Ovary (tissue), 3 donors: ENCODE measurements at regions not wholly inside any gene's neighbourhood (a gene's known extent, or its start where the extent isn't known, plus 50 kb on each side); places are given as distances from the start of the nearest gene placed in this dataset.

Experiments
- POLR2A ChIP-seq: fragments of 450-650 bp; IDR thresholded peaks from one replicate; pipeline ENCODE4 v1.6.1; 2017; ENCODE audit warnings: antibody characterized with exemption, mild to moderate bottlenecking, moderate library complexity
- TF ChIP-seq, protein P1 (sequence below), 3 donors: fragments of 450-650 bp in 2 of 3; fragments of 200-600 bp in 1 of 3; IDR thresholded peaks; one replicate each; pipeline versions ENCODE4 v1.5.1 to v1.8.0; 2016 to 2022; ENCODE audit warnings: antibody characterized with exemption in 3 of 3, mild to moderate bottlenecking in 1 of 3
- donor health status: DM: no; HTN: no; CAD: no.

DNA sequence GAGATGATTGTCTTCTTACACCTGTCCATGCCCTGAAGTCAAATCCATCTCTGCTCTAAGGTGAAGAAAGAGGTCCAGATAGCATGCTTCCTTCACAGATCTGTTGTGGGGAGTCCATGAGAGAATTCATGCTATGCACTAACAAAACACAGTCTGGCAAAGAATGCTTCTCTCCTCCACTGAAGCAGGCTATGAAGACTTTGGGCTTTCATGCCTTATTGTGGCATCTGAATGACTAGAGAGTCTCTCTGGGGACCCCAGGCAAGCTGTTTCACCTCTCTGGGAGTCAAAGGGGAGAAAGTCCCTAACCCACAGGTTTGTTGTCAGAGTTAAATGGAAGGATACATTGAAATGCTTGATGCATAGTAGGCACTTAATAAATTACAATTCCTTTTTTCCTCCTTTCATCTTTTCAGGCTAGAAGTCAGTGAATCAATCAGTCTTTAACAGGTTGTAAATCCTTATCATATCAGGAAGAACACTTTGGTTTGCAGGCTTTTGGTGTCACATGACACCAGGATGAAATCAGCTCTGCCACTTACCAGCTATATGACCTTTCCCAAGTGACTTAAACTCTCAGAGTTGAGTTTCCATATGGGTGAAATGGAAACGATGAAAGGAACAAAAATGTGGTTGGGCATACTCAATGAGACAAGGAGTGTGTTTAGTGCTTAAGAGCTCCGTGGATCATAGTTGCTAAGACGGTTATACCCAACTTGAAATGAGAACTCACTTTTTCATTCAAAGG, 200.1 kb upstream of the DAB1 start:
- TF ChIP-seq, protein P1, sequence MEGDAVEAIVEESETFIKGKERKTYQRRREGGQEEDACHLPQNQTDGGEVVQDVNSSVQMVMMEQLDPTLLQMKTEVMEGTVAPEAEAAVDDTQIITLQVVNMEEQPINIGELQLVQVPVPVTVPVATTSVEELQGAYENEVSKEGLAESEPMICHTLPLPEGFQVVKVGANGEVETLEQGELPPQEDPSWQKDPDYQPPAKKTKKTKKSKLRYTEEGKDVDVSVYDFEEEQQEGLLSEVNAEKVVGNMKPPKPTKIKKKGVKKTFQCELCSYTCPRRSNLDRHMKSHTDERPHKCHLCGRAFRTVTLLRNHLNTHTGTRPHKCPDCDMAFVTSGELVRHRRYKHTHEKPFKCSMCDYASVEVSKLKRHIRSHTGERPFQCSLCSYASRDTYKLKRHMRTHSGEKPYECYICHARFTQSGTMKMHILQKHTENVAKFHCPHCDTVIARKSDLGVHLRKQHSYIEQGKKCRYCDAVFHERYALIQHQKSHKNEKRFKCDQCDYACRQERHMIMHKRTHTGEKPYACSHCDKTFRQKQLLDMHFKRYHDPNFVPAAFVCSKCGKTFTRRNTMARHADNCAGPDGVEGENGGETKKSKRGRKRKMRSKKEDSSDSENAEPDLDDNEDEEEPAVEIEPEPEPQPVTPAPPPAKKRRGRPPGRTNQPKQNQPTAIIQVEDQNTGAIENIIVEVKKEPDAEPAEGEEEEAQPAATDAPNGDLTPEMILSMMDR (IDR thresholded peaks at IDR 0.05), result no peak
- TF ChIP-seq POLR2A, result no peak
